AG04449 (cell line): ENCODE measurements at regions not wholly inside any gene's neighbourhood (a gene's known extent, or its start where the extent isn't known, plus 50 kb on each side); places are given as distances from the start of the nearest gene placed in this dataset.

ENCODE experiments used
- CTCF ChIA-PET: fragments of 350-600 bp; formaldehyde crosslinking; extraction: SDS; loops from one replicate; lab custom pipeline; 2021; ENCODE audit warnings: antibody characterized with exemption; lab: Yijun Ruan, JAX
- POLR2A ChIA-PET: fragments of 400-600, 350-600 bp; formaldehyde crosslinking; extraction: SDS; loops from one replicate; lab custom pipeline; 2020; ENCODE audit warnings: antibody characterized with exemption, inconsistent platforms; lab: Yijun Ruan, JAX
- DNase-seq: peaks from one replicate; pipeline ENCODE4 v3.0.0-alpha.2; 2010; ENCODE audit warnings: low read depth, low spot score
- H3K4me3 ChIP-seq: 2 replicates; pipeline ENCODE4 v1.5.1; 2011; ENCODE audit warnings: low read depth, mild to moderate bottlenecking, control low read depth, low read length
- TF ChIP-seq, protein P1 (sequence below): IDR thresholded peaks from one replicate; pipeline ENCODE4 v1.5.1; 2011; ENCODE audit warnings: mild to moderate bottlenecking, moderate library complexity, low read length, control low read depth, inconsistent platforms; ENCODE audit not compliant: insufficient read depth; ENCODE audit errors: missing control alignments

DNA sequence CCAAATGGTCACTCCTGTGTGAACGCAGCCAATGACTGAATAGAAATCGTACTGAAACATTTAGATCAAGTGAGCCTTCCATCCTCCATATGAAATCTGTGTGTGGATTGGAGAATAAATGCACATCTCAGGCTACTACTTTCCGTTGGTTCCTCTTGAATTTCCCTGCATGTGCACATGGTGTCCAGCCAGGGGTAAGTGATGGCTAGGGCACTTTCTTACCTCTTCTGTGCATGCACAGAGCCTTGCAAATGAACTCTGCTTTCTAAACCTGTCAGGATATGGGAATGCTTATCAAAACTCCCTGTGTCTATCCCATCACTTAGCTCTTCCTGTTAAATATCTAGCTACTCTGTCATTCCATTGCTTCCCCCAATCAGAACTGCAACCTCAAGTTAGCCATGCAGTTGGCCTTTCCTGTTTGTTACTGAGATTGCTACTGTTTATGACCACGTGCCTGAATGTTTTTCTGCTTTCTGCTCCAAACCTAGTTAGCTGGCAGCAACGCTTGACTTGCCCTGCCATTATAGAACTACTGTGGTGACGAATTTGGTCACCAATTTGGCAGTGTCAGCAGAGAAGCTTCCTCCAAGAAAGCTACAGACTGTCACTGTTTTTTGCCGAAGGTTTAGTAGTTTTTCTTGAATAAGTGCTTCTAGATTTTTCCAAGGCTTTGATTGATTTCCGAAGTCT lies 661.6 kb downstream of the LRRC70 start:
- TF ChIP-seq, protein P1, sequence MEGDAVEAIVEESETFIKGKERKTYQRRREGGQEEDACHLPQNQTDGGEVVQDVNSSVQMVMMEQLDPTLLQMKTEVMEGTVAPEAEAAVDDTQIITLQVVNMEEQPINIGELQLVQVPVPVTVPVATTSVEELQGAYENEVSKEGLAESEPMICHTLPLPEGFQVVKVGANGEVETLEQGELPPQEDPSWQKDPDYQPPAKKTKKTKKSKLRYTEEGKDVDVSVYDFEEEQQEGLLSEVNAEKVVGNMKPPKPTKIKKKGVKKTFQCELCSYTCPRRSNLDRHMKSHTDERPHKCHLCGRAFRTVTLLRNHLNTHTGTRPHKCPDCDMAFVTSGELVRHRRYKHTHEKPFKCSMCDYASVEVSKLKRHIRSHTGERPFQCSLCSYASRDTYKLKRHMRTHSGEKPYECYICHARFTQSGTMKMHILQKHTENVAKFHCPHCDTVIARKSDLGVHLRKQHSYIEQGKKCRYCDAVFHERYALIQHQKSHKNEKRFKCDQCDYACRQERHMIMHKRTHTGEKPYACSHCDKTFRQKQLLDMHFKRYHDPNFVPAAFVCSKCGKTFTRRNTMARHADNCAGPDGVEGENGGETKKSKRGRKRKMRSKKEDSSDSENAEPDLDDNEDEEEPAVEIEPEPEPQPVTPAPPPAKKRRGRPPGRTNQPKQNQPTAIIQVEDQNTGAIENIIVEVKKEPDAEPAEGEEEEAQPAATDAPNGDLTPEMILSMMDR, result no peak
- ChIA-PET POLR2A (no interaction called here), CTCF (no interaction called here)
- H3K4me3 ChIP-seq, result no peak overlapping the region
- DNase-seq, result no peak

DNA sequence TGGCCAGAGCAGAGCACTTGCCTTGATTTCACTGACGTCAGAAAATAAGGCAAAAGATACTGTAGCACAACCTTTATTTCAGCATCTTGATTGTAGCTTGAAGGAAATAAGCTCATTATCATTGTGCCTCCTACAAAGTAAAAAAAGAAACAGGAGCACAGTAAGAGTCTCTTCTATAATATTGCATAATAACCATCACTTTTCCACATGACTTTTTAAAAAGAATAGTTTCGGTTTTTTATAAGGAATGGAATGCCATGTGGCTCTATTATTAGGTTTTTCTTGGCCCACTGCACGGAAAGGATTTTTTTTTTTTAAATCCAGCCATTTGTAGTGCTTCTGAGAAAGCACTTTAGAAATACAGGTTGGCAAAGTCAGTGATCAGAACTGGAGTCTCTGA lies 655.3 kb downstream of the LRRC70 start:
- DNase-seq, result no peak
- CTCF ChIA-PET, result no interaction called here
- POLR2A ChIA-PET, result no interaction called here
- TF ChIP-seq, protein P1, result no peak
- no peak overlapping the region for H3K4me3 ChIP-seq

DNA sequence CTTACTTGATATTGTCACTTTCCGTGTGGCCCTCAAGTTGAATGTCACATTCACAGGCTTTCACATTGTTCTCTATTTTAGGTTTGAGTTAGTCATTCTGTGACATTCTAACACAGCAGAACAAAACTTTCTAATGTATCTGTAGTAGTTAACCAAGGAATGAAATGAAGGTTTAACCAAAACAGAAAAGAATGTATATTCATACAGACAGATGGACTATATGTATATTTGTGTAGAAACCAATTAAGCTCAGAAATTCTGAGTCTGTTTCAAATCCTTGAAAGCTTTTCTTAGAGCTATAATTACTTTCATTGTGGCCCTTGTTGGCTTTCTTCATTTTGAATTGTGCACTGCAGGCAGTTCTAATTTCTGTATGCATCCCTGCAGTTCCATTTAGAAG lies 654.7 kb downstream of the LRRC70 start:
- POLR2A ChIA-PET, result no interaction called here
- CTCF ChIA-PET, result no interaction called here
- no peak for DNase-seq
- H3K4me3 ChIP-seq, result no peak overlapping the region
- TF ChIP-seq, protein P1, result no peak

DNA sequence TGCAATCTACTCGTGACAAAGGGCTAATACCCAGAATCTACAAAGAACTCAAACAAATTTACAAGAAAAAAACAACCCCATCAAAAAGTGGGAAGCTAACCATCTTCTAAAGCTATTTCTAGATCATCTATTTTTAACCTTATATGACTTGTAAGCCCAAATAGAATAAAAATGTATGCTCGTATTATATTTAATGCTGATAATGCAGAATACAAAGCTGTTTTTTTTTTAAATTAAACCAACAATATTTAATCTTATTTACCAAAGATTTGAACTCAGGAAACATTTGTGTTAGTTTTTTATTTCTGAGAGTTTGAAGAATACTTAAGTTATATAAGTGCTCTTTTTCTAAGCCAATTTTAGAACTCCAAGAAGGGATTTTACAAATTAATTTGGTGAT lies 652.1 kb downstream of the LRRC70 start:
- TF ChIP-seq, protein P1, result no peak
- H3K4me3 ChIP-seq, result no peak overlapping the region
- CTCF ChIA-PET, result no interaction called here
- POLR2A ChIA-PET, result no interaction called here
- DNase-seq, result no peak

DNA sequence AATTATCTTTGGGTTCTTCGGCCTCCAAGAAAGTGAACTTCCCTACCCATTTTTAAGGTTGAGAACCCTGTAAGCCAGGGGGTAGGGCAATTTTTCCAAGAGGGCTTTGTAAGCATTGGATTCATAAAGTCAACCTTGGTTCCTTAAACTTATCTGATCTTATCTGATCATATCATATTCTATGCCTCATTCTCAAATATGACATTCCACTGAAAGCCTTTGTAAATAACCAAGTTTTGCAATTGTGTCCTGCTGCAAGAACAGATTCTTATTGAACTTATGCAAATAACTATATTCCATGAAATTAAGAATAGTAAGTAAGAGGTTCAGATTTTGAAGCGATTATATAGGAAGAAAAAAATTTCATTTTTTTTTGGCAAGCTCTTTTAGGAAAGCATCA lies 649.5 kb downstream of the LRRC70 start:
- ChIA-PET CTCF (no interaction called here), POLR2A (no interaction called here)
- no peak overlapping the region for H3K4me3 ChIP-seq
- TF ChIP-seq, protein P1, result no peak
- no peak for DNase-seq

DNA sequence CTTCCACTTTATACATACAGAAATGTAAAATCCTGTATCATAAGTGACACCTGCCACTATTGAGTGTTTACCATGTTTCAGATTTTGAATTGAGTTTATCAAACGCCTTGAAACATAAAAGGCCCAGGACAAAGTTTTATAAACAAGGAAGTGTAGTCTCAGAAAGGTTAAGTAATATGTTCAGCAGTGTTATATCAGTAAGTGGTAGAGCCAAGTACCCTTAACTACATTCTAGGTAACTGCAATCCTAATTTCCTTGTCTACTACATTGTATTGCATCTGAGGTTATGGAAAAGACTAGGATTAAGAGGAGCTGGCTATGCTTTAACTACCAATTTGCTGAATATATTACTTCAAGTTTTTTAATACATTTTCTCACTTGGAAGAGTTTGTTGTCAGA lies 641.6 kb downstream of the LRRC70 start:
- TF ChIP-seq, protein P1, result no peak

More for the DNA sequence above, 641.6 kb downstream of the LRRC70 start:
- ChIA-PET CTCF (no interaction called here), POLR2A (no interaction called here)
- H3K4me3 ChIP-seq, result no peak overlapping the region
- no peak for DNase-seq
